ENCODE measurements at regions not wholly inside any gene's neighbourhood (a gene's known extent, or its start where the extent isn't known, plus 50 kb on each side); places are given as distances from the start of the nearest gene placed in this dataset.

DNA sequence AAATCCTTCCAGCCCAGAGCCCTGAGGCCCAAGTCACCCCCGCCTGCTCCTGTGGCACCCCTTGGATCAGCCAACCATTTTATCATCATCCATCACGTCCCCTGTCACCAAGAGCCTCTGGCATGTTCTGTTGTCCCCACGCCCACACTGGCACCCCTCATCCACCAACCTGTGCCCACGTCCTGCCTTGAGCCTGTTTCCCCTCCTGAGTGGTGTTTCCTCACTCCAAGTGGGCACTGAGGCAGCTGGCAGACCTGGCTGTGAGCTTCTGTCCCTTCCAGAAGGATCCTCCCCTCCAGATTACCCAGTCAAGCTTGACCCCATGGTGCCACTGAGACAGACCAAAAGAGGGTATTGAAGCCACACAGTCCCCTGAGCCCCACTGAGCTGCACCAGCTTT lies 71.4 kb upstream of the ANTXRL start:
- no peak for TF ChIP-seq CTCF (conservative IDR thresholded peaks at IDR 0.05; ENCODE audit: low read depth, low read length)
- TF ChIP-seq EZH2 (IDR thresholded peaks at IDR 0.05; ENCODE audit: borderline replicate concordance, low read depth, low read length, poor library complexity, severe bottlenecking) = no peak

Measured in A673 (cell line).